ENCODE measurements at regions not wholly inside any gene's neighbourhood (a gene's known extent, or its start where the extent isn't known, plus 50 kb on each side); places are given as distances from the start of the nearest gene placed in this dataset.

- Histone ChIP-seq H3K4me3 (no peak overlapping the region), H3K4me1 (no peaks in the 10 kb centered on the region), H3K36me3 (no peaks in the 10 kb centered on the region), H3K27me3 (peaks cover 59% of the 10 kb centered on the region), H3K9me3 (no peaks in the 10 kb centered on the region), H3K27ac (no peak overlapping the region)
- TF ChIP-seq EP300 (IDR thresholded peaks at IDR 0.05) (no peak), POLR2AphosphoS5 (IDR thresholded peaks at IDR 0.05) (no peak), POLR2A (IDR thresholded peaks at IDR 0.05) (no peak), CTCF (IDR thresholded peaks at IDR 0.05) (no peak)
- 46 to 82% methylated on average over 1 of the region's 1 CpG for WGBS, 2 donors (ENCODE audit: low coverage in 1 of 2)
- no peak for ATAC-seq
These were observed 120.9 kb upstream of the ZBTB40 start for GRCh38 chr1:22330760-22331119.

GRCh38 chr1:22331618-22332423 lies 119.8 kb upstream of the ZBTB40 start:
- no peak overlapping the region for H3K4me3 ChIP-seq
- peaks cover 62% of the 10 kb centered on the region for H3K27me3 ChIP-seq
- no peak for ATAC-seq
- H3K9me3 ChIP-seq: no peaks in the 10 kb centered on the region
- TF ChIP-seq CTCF (IDR thresholded peaks at IDR 0.05) (no peak), POLR2A (IDR thresholded peaks at IDR 0.05) (no peak)
- no peaks in the 10 kb centered on the region for H3K36me3 ChIP-seq
- no peaks in the 10 kb centered on the region for H3K4me1 ChIP-seq
- H3K27ac ChIP-seq: no peak overlapping the region
- 42 to 53% methylated on average over 2 to 3 of the region's 17 CpGs for WGBS, 2 donors (ENCODE audit: low coverage in 1 of 2)

GRCh38 chr1:22332424-22332717 lies 119.3 kb upstream of the ZBTB40 start:
- Histone ChIP-seq H3K27ac (no peak overlapping the region), H3K9me3 (no peaks in the 10 kb centered on the region), H3K36me3 (no peaks in the 10 kb centered on the region), H3K4me3 (no peak overlapping the region), H3K4me1 (no peaks in the 10 kb centered on the region), H3K27me3 (peaks cover 62% of the 10 kb centered on the region)
- TF ChIP-seq EP300 (IDR thresholded peaks at IDR 0.05) (no peak), POLR2AphosphoS5 (IDR thresholded peaks at IDR 0.05) (no peak)
- WGBS, 2 donors (ENCODE audit: low coverage in 1 of 2): no CpG with 5 or more reads among the region's 4 CpGs
- ATAC-seq: no peak

- no peaks in the 10 kb centered on the region for H3K9me3 ChIP-seq
- 66 to 72% methylated on average over 3 to 5 of the region's 6 CpGs for WGBS, 2 donors (ENCODE audit: low coverage in 1 of 2)
- no peak for ATAC-seq
- H3K27ac ChIP-seq: no peak overlapping the region
- H3K4me3 ChIP-seq: no peak overlapping the region
- peaks cover 62% of the 10 kb centered on the region for H3K27me3 ChIP-seq
- no peak for TF ChIP-seq POLR2A (IDR thresholded peaks at IDR 0.05)
- no peak for TF ChIP-seq POLR2AphosphoS5 (IDR thresholded peaks at IDR 0.05)
- TF ChIP-seq CTCF (IDR thresholded peaks at IDR 0.05): no peak
- TF ChIP-seq EP300 (IDR thresholded peaks at IDR 0.05): no peak
- no peaks in the 10 kb centered on the region for H3K36me3 ChIP-seq
- no peaks in the 10 kb centered on the region for H3K4me1 ChIP-seq
These were observed 118.7 kb upstream of the ZBTB40 start for GRCh38 chr1:22332795-22333499.

GRCh38 chr1:22333516-22334121 lies 118.0 kb upstream of the ZBTB40 start:
- peaks cover 67% of the 10 kb centered on the region for H3K27me3 ChIP-seq
- no peaks in the 10 kb centered on the region for H3K36me3 ChIP-seq
- no peak for ATAC-seq
- TF ChIP-seq POLR2AphosphoS5 (IDR thresholded peaks at IDR 0.05): no peak
- TF ChIP-seq CTCF (IDR thresholded peaks at IDR 0.05): no peak
- no peak for TF ChIP-seq POLR2A (IDR thresholded peaks at IDR 0.05)
- no peak for TF ChIP-seq EP300 (IDR thresholded peaks at IDR 0.05)
- no peaks in the 10 kb centered on the region for H3K9me3 ChIP-seq
- H3K4me3 ChIP-seq: no peak overlapping the region
- no peaks in the 10 kb centered on the region for H3K4me1 ChIP-seq
- no peak overlapping the region for H3K27ac ChIP-seq
- WGBS, 2 donors (ENCODE audit: low coverage in 1 of 2): 82 to 84% methylated on average over 2 of the region's 2 CpGs

Measured in gastroesophageal sphincter (tissue), 4 donors.